ENCODE measurements at regions not wholly inside any gene's neighbourhood (a gene's known extent, or its start where the extent isn't known, plus 50 kb on each side); places are given as distances from the start of the nearest gene placed in this dataset.

DNA sequence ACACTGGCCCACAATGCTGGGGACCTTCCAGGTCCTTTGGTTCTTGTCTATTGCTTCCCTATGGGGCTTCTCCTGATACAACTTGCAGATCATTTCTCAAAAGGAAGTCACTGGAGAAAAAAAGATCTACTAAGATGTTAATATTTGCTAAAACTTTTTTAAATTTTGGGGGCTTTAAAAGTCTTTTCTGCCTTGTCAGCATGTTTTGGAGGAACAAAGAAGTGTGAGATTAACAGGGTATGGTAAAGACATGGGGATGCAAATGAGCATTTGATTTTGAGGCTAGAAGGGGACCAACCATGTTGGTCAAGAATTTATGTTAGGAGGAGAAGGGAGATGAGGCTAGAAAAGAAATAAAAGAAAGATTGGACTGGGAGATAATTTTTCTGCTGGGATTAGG lies 515.4 kb downstream of the HTR7 start:
- no peak overlapping the region for H3K4me3 ChIP-seq (ENCODE audit: low read length)
- DNase-seq = no peak
- no peak overlapping the region for H3K4me3 Mint-ChIP-seq
- H3K27ac Mint-ChIP-seq = no peak overlapping the region
- no peaks in the 10 kb centered on the region for H3K9me3 ChIP-seq (ENCODE audit: low read length)
- H3K4me1 Mint-ChIP-seq = no peaks in the 10 kb centered on the region
- no peaks in the 10 kb centered on the region for H3K27me3 Mint-ChIP-seq
- CTCF ChIA-PET = no interaction called here
- no peaks in the 10 kb centered on the region for H3K36me3 ChIP-seq (ENCODE audit: insufficient read depth, low read length)
- H3K27ac ChIP-seq (ENCODE audit: low read depth, low read length) = no peak overlapping the region
- POLR2A ChIA-PET = no interaction called here
- no peaks in the 10 kb centered on the region for H3K27me3 ChIP-seq (ENCODE audit: insufficient read depth, low read length, poor library complexity, severe bottlenecking)
- no peaks in the 10 kb centered on the region for H3K36me3 Mint-ChIP-seq
- peaks cover 0 to 3% (median 0%) of the 10 kb centered on the region in 5 donors for H3K9me3 Mint-ChIP-seq
- no peaks in the 10 kb centered on the region for H3K4me1 ChIP-seq (ENCODE audit: insufficient read depth, low read length)

- H3K27me3 ChIP-seq (ENCODE audit: insufficient read depth, low read length, poor library complexity, severe bottlenecking) = no peaks in the 10 kb centered on the region
- no peaks in the 10 kb centered on the region for H3K36me3 Mint-ChIP-seq
- CTCF ChIA-PET = no interaction called here
- H3K4me3 ChIP-seq (ENCODE audit: low read length) = no peak overlapping the region
- H3K9me3 Mint-ChIP-seq = peaks cover 0 to 3% (median 0%) of the 10 kb centered on the region in 5 donors
- no peak overlapping the region for H3K27ac Mint-ChIP-seq
- H3K4me1 Mint-ChIP-seq = no peaks in the 10 kb centered on the region
- H3K27me3 Mint-ChIP-seq = no peaks in the 10 kb centered on the region
- H3K9me3 ChIP-seq (ENCODE audit: low read length) = no peaks in the 10 kb centered on the region
- no peak overlapping the region for H3K4me3 Mint-ChIP-seq
- H3K4me1 ChIP-seq (ENCODE audit: insufficient read depth, low read length) = no peaks in the 10 kb centered on the region
- no peak overlapping the region for H3K27ac ChIP-seq (ENCODE audit: low read depth, low read length)
- POLR2A ChIA-PET = no interaction called here
- no peak for DNase-seq
- no peaks in the 10 kb centered on the region for H3K36me3 ChIP-seq (ENCODE audit: insufficient read depth, low read length)
These were observed 513.6 kb downstream of the HTR7 start for GRCh38 chr10:90344226-90344625.

DNA sequence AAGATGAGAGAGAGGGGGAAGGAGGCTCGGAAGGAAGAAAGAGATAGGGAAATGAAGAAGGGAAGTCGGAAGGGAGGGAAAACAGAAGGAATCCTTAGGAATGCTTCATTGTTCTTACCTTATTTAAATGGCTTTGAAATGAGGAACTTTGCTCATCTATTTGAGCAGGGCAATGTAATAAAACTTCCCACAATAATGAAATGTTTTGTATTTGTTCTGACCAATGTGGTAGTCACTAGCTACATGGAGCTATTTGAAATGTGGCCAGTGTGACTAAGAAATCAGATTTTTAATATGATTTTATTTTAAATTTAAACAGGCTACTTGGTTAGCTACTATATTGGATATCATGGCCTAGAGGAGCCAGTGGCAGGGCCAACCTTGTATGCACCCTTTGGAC lies 510.6 kb downstream of the HTR7 start:
- Mint-ChIP-seq H3K27ac (no peak overlapping the region), H3K27me3 (no peaks in the 10 kb centered on the region), H3K4me3 (no peak overlapping the region), H3K36me3 (no peaks in the 10 kb centered on the region), H3K4me1 (no peaks in the 10 kb centered on the region), H3K9me3 (peaks cover 0 to 2% (median 0%) of the 10 kb centered on the region in 5 donors)
- ChIA-PET POLR2A (no interaction called here), CTCF (no interaction called here)
- no peak for DNase-seq
- Histone ChIP-seq H3K4me3 (ENCODE audit: low read length) (no peak overlapping the region), H3K27ac (ENCODE audit: low read depth, low read length) (no peak overlapping the region), H3K9me3 (ENCODE audit: low read length) (no peaks in the 10 kb centered on the region), H3K4me1 (ENCODE audit: insufficient read depth, low read length) (no peaks in the 10 kb centered on the region), H3K27me3 (ENCODE audit: insufficient read depth, low read length, poor library complexity, severe bottlenecking) (no peaks in the 10 kb centered on the region), H3K36me3 (ENCODE audit: insufficient read depth, low read length) (no peaks in the 10 kb centered on the region)

DNA sequence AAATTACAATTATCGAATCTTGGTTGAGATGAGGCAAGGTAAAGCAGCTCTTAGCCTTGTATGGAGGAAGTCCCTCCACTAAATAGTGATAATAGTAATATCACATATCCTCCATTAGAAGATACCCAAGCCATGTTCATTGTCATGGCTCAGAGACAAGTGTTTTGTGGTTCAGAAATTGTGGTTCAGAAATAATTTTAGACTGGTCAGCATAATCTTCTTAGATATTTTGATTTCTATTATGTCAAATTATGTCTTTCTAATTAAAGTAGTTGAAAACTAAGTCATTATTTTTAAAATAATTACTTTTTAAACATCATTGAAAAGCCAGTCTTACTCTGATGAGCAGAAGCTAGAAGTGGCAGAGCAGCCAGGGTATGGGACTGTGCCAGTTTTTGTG lies 507.7 kb downstream of the HTR7 start:
- no peak for DNase-seq
- no peaks in the 10 kb centered on the region for H3K4me1 Mint-ChIP-seq
- H3K4me3 Mint-ChIP-seq = no peak overlapping the region
- peaks cover 0 to 2% of the 10 kb centered on the region in 2 donors for H3K27me3 Mint-ChIP-seq
- H3K27me3 ChIP-seq (ENCODE audit: insufficient read depth, low read length, poor library complexity, severe bottlenecking) = no peaks in the 10 kb centered on the region
- H3K36me3 ChIP-seq (ENCODE audit: insufficient read depth, low read length) = no peaks in the 10 kb centered on the region
- H3K4me1 ChIP-seq (ENCODE audit: insufficient read depth, low read length) = no peaks in the 10 kb centered on the region
- H3K9me3 Mint-ChIP-seq = peaks cover 0 to 5% (median 0%) of the 10 kb centered on the region in 5 donors
- no peaks in the 10 kb centered on the region for H3K9me3 ChIP-seq (ENCODE audit: low read length)
- H3K36me3 Mint-ChIP-seq = no peaks in the 10 kb centered on the region
- POLR2A ChIA-PET = no interaction called here
- H3K27ac Mint-ChIP-seq = no peak overlapping the region
- no peak overlapping the region for H3K27ac ChIP-seq (ENCODE audit: low read depth, low read length)
- CTCF ChIA-PET = no interaction called here
- no peak overlapping the region for H3K4me3 ChIP-seq (ENCODE audit: low read length)

DNA sequence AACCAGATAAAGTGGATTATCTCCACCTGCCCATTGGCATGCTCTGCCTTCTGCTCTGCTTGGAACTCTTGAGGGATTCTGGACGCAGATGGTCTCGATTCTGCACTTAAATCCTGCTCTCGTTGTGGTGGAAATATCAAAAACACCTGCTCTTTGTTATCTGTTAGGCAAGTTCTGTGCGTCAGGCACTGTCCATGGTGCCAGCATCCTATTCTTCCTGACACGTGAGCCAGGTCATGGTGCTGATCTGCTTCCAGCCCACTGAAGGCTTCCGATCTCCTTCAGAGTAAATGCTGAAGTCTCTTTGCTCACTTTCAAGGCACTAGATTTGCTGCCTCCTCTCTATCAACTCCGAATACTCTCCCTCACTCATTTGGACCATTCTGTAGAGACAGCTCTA lies 505.6 kb downstream of the HTR7 start:
- POLR2A ChIA-PET = no interaction called here
- CTCF ChIA-PET = interaction anchor here (0.8 kb wide), 1 partner anchor 41 kb away, joined by 3 read pairs; no protein-coding TSS in a partner anchor
- peaks cover 0 to 2% of the 10 kb centered on the region in 2 donors for H3K27me3 Mint-ChIP-seq
- H3K9me3 ChIP-seq (ENCODE audit: low read length) = no peaks in the 10 kb centered on the region
- H3K9me3 Mint-ChIP-seq = peaks cover 0 to 5% (median 0%) of the 10 kb centered on the region in 5 donors
- H3K4me1 Mint-ChIP-seq = no peaks in the 10 kb centered on the region
- H3K27ac ChIP-seq (ENCODE audit: low read depth, low read length) = no peak overlapping the region
- H3K27ac Mint-ChIP-seq = no peak overlapping the region
- no peaks in the 10 kb centered on the region for H3K36me3 Mint-ChIP-seq
- H3K36me3 ChIP-seq (ENCODE audit: insufficient read depth, low read length) = no peaks in the 10 kb centered on the region
- no peaks in the 10 kb centered on the region for H3K27me3 ChIP-seq (ENCODE audit: insufficient read depth, low read length, poor library complexity, severe bottlenecking)
- H3K4me3 ChIP-seq (ENCODE audit: low read length) = no peak overlapping the region
- no peaks in the 10 kb centered on the region for H3K4me1 ChIP-seq (ENCODE audit: insufficient read depth, low read length)
- no peak overlapping the region for H3K4me3 Mint-ChIP-seq
- DNase-seq = no peak

DNA sequence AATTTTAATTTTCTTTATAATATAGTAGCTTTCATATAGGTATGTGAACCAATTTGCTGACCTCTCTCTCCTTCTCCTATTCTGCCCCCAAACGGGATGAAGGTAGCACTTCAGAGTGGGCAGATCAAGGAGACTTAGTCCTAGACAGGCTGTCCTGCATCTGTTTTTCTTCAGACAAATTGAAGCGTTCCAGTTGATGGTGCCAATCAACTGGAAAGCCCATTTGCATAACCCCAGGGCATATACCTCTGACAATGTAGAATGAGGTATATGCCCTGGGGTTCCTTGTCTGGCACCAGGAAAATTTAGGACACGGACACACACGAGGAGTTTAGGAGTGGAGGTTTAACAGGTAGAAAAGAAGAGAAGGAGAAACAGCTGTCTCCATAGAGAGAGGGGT lies 502.9 kb downstream of the HTR7 start:
- ChIA-PET CTCF (no interaction called here), POLR2A (no interaction called here)
- Histone ChIP-seq H3K36me3 (ENCODE audit: insufficient read depth, low read length) (no peaks in the 10 kb centered on the region), H3K4me3 (ENCODE audit: low read length) (no peak overlapping the region), H3K27ac (ENCODE audit: low read depth, low read length) (no peak overlapping the region), H3K9me3 (ENCODE audit: low read length) (no peaks in the 10 kb centered on the region), H3K27me3 (ENCODE audit: insufficient read depth, low read length, poor library complexity, severe bottlenecking) (no peaks in the 10 kb centered on the region), H3K4me1 (ENCODE audit: insufficient read depth, low read length) (no peaks in the 10 kb centered on the region)
- Mint-ChIP-seq H3K4me1 (no peaks in the 10 kb centered on the region), H3K4me3 (no peak overlapping the region), H3K9me3 (peaks cover 0 to 7% (median 0%) of the 10 kb centered on the region in 5 donors), H3K36me3 (no peaks in the 10 kb centered on the region), H3K27me3 (peaks cover 0 to 2% of the 10 kb centered on the region in 2 donors), H3K27ac (no peak overlapping the region)
- no peak for DNase-seq

DNA sequence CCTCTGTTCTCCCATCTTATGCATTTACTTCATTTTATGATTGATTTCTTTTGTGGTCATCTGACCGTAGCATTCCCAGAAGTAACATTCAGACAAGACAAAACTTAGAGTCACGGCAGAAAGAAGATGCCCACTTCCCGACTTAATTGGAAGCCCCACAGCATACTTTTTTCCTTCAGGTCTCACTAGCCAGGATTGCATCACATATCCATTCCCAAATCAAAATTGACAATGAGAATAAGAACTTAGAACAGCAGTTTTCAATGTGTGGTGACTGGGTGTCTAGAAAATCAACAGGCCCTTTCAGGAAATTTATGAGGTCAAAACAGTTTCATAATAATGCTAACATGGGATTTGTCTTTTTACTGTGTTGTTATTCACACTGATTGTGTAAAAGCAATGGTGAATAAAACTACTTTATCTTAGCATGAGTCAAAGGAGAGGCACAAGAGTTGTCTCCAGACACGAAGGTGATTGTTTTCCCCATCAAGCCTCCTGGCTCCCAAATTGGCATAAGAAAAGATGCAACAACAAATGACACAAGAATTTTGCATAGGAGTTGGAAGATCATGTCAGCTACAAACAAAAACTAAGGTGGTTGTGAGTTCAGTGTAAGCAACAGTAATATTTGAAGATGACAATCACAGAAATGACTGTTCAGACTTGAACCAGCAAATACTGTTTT lies 493.9 kb downstream of the HTR7 start:
- H3K9me3 ChIP-seq (ENCODE audit: low read length) = no peaks in the 10 kb centered on the region
- ChIA-PET POLR2A (no interaction called here), CTCF (no interaction called here)
- no peak overlapping the region for H3K27ac Mint-ChIP-seq
- no peak for DNase-seq
- no peaks in the 10 kb centered on the region for H3K4me1 Mint-ChIP-seq
- no peaks in the 10 kb centered on the region for H3K4me1 ChIP-seq (ENCODE audit: insufficient read depth, low read length)
- no peaks in the 10 kb centered on the region for H3K27me3 ChIP-seq (ENCODE audit: insufficient read depth, low read length, poor library complexity, severe bottlenecking)
- peaks cover 0 to 3% (median 0%) of the 10 kb centered on the region in 5 donors for H3K9me3 Mint-ChIP-seq
- H3K36me3 Mint-ChIP-seq = no peaks in the 10 kb centered on the region
- H3K4me3 ChIP-seq (ENCODE audit: low read length) = no peak overlapping the region
- H3K36me3 ChIP-seq (ENCODE audit: insufficient read depth, low read length) = no peaks in the 10 kb centered on the region
- peaks cover 0 to 2% of the 10 kb centered on the region in 2 donors for H3K27me3 Mint-ChIP-seq
- H3K4me3 Mint-ChIP-seq = no peak overlapping the region
- H3K27ac ChIP-seq (ENCODE audit: low read depth, low read length) = no peak overlapping the region

GRCh38 chr10:90372451-90372850 lies 485.4 kb downstream of the HTR7 start:
- Mint-ChIP-seq H3K4me1 (no peaks in the 10 kb centered on the region), H3K27ac (no peak overlapping the region), H3K36me3 (no peaks in the 10 kb centered on the region), H3K4me3 (no peak overlapping the region), H3K27me3 (peaks cover 0 to 2% of the 10 kb centered on the region in 2 donors), H3K9me3 (peaks cover 0 to 5% (median 4%) of the 10 kb centered on the region in 5 donors)
- Histone ChIP-seq H3K27me3 (ENCODE audit: insufficient read depth, low read length, poor library complexity, severe bottlenecking) (no peaks in the 10 kb centered on the region), H3K27ac (ENCODE audit: low read depth, low read length) (no peak overlapping the region), H3K4me3 (ENCODE audit: low read length) (no peak overlapping the region), H3K4me1 (ENCODE audit: insufficient read depth, low read length) (no peaks in the 10 kb centered on the region), H3K36me3 (ENCODE audit: insufficient read depth, low read length) (no peaks in the 10 kb centered on the region), H3K9me3 (ENCODE audit: low read length) (no peaks in the 10 kb centered on the region)
- no peak for DNase-seq
- ChIA-PET POLR2A (no interaction called here), CTCF (no interaction called here)
